NCI-H2171 treated with DMSO at 0.1 percent for 48 hours (cell line): ENCODE measurements at regions not wholly inside any gene's neighbourhood (a gene's known extent, or its start where the extent isn't known, plus 50 kb on each side); places are given as distances from the start of the nearest gene placed in this dataset.

Source experiments
- DNase-seq: peaks from one replicate; lab custom pipeline; 2025; lab: John Stamatoyannopoulos, UW

DNA sequence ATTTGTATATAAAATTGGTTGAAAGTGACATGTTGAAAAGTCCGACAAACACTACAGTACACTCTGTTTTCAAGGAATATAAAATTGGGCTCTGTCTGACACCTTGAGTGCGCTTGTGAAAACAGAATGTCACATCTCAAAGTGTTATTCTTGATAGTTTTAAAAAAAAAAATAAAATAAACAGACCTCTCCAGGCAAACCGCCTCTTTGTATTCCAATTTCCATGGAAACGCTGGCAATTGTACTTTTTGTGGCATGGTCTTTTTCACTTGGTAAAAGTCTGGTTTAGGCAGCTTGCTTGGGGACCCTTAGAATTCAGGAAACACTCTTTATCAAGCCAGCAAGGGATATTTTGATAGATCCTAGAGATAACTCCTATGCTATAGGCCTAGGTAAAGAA lies 302.5 kb downstream of the RAB28 start:
- no peak for DNase-seq

DNA sequence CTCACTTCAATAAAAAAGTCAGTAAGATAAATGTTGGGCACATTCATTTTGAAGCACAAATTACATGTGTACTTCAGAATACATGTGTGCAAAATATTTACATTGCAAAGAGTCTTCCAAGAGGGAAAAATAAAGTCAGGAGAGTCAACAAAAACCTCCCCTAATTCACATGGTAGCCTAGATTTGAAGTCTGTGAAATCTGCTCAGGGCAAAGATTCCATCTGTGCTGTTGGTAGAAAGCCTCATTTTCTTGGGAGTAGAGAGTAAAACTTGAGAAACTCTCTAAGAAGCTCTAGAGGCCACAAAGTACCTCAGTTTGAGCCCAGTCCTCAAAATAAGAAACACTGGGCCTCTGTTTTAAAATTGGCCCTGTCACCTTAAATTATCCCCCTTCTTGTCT lies 303.4 kb downstream of the RAB28 start:
- DNase-seq: no peak

DNA sequence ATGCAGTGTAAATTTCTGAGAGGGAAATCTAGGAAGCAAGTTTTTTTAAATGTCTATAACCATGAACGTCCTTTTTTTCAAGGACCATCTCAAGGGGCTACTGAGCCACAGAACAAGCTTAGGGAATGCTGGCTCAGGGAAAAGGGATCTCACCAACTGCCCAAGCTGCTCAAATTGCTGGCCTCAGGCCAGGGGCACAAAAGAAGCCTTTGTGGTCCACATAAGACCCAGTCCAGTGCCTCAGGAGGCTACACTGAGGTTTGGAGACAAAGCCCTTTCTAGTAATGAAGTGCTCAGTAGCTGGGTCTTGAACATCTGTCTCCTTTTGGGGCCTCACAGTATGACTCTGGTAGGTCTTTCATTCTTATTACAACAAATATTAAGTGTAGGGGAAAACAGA lies 305.5 kb downstream of the RAB28 start:
- DNase-seq: no peak

- DNase-seq: no peak
Observed at GRCh38 chr4:13176741-13177142, 307.4 kb downstream of the RAB28 start.

DNA sequence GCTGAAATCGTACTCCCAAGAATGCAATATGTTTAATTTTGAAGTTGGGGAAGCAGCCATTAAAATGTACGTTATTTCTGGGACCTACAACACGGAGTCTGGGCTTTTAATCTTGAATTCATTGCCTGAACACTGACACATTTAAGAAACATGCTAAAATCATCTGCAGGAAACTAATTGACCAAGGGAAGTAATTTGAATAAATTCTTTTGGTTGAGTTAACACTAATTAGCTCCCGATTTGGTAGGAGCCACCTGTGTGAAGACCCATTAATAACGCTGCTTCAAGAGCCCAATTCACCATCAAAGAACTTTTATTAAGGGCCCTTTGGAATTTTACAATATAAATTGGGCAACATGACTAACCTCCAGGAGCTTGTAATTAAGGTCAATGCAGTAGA lies 309.2 kb downstream of the RAB28 start:
- DNase-seq: no peak

DNA sequence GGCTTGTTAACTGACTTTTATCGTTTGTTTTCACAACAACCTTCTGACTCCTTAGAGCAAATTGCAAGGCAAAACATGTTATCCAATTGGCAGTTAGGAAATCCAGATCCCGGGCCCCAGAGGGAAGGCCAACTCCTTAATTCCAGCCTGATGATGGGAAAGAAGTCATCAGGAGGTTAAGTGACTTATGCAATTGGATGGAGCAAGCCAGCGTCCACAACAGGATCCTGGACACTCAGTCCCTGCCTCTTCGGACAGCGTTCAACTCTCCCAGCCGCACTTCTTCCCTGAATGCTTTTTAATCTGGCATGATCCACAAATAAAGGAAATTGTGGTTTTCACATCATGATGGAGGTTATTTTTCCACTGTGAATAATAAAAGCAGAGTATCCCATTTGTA lies 310.1 kb downstream of the RAB28 start:
- DNase-seq: no peak

GRCh38 chr4:13171292-13172057 lies 312.7 kb downstream of the RAB28 start:
- DNase-seq: no peak

GRCh38 chr4:13169731-13170525 lies 314.2 kb downstream of the RAB28 start:
- no peak for DNase-seq

DNA sequence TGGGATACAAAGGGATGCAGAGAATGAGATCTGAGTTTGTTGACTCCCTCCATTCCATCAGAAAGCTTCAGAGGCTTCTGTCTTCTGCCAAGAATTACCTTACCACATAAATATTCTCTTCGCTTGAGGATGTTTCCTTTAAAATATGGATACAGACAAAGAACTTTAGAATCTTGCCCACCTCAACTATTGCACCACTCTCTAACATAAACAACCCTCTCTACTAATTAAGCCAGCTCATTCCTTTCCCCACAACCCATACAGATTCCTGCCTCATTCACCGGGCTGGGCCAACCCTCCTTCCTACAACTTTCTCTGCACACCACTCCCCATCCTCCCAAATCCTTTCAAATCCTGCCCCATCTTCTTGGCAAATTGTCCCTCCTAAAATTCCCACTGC lies 315.8 kb downstream of the RAB28 start:
- DNase-seq: no peak

- no peak for DNase-seq
Observed at GRCh38 chr4:13166214-13166613, 317.9 kb downstream of the RAB28 start.

DNA sequence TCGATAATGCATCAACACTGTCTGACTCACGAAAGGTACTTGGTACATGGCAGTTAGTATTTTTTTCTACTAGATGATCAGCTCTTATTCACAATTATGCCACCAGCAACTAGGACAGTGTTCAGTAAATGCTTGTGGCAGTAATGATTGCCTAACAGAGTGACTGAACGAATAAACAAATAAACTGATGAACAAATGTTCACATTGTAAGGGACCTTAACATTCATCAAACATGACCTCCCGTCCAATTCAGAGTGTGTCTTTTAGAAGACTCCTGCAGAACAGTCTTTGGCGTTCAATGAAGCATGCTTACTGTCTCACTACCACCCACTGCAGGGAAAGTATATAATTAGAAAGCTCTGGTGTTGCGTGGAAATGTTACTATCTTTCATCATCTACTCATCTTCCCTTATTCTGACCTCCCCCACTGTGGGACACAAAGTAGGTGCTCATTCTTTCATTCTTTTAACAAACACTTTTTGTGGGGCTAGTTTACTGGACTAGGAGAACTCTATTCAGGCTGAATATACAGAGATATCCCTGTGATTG lies 319.3 kb downstream of the RAB28 start:
- DNase-seq: no peak

- DNase-seq: peak; percentile 27
Observed at GRCh38 chr4:13162886-13163285, 321.3 kb downstream of the RAB28 start.

GRCh38 chr4:13160920-13161319 lies 323.2 kb downstream of the RAB28 start:
- peak; percentile 38 for DNase-seq

- no peak for DNase-seq
Observed at GRCh38 chr4:13159041-13159620, 325.0 kb downstream of the RAB28 start.

GRCh38 chr4:13151194-13151593 lies 332.9 kb downstream of the RAB28 start:
- no peak for DNase-seq

DNA sequence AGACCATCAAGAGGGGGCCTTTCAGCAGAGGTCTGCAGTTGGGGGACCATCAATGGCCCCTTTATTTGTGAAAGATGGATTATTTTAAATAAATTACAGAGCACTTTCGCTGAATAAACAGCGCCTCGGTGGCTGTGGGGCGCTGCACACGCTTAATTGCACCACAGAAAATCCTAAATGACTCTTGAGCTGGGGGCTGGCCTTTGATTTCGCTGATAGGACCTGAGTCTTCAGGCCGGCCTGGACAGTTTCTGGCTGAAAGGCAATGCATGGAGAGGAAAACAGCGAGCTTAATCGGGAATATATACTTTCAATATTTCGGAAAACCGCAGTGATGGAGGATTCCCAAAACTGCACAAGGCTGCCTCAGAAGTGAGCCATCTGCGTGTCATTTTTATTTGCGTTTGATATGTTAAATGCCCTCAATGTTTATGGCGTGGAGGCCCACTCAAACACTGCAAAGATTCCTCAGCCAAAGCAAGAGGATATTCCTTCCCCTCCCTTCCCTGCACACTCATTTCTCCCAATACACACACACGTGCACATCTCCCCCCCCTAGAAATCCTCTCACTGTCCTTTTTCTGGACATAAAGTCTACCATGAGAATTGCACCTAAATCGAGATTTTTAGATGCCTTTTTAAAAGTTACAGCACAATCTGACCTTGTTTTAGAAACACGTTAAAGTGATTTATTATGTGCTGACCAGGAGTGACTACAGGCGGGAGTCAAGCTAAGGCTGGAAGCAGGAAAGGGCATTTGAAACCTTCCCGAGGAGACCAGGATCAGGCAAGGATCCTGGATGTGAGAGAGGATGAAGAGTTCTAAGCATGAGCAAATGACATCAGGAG lies 340.7 kb downstream of the RAB28 start:
- DNase-seq: no peak

GRCh38 chr4:13142726-13143125 lies 341.4 kb downstream of the RAB28 start:
- no peak for DNase-seq

- DNase-seq: no peak
Observed at GRCh38 chr4:13142191-13142590, 341.9 kb downstream of the RAB28 start.

- DNase-seq: no peak
Observed at GRCh38 chr4:13137390-13137789, 346.8 kb downstream of the RAB28 start.

- DNase-seq: no peak
Observed at GRCh38 chr4:13133700-13134099, 350.4 kb downstream of the RAB28 start.

DNA sequence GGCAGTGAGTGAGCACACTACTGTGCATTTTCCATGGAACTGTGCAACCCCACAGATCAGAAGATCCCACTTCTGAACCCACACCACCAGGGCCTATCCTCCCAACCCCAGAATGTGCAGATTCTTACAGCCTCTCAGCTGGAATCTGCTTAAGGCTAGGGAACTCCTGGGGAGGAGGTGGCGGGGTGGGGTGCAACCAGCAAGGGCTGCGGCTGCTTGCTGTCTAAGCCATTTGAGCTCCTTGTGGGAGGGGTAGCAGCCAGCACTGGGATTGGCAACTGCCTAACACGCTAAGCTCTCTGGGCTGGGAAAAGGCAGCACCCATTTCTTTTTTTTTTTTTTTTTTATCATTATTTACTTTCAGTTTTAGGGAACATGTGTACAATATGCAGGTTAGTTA lies 353.3 kb downstream of the RAB28 start:
- no peak for DNase-seq

DNA sequence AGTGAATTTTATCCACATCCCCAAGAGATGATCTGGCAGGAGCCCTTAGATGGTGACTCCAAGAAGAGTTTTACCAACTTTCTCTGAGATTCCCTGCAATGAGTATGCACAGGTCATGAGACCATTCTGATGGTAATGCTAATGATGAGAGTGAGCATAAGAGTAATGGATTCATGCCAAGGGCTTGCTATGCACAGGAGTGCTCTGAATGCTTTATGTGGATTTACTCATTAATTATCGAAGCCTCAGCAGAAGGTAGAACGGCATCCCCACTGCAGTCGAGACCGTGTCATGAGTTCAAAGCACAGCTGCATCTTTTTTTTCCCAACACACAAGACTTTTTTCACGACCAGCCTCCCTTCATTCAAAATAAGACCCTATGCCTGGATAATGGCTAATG lies 355.0 kb downstream of the RAB28 start:
- no peak for DNase-seq
